A673 (cell line): ENCODE measurements at regions not wholly inside any gene's neighbourhood (a gene's known extent, or its start where the extent isn't known, plus 50 kb on each side); places are given as distances from the start of the nearest gene placed in this dataset.

ENCODE experiments used
- BruUV-seq: library from RNA; stranded (reverse); fragments of 400-500 nt; replicated peaks from 2 replicates; lab custom pipeline; 2021; lab: Mats Ljungman, UMichigan
- CTCF ChIA-PET: fragments of 300-600 bp; sonication (Branson Sonifier 250); formaldehyde crosslinking; loops from one replicate; lab custom pipeline; 2022; ENCODE audit warnings: antibody characterized with exemption; lab: Charles Lee
- POLR2A ChIA-PET: fragments of 300-600 bp; sonication (Branson Sonifier 250); formaldehyde crosslinking; loops from one replicate; lab custom pipeline; 2022; ENCODE audit warnings: antibody characterized with exemption; ENCODE audit not compliant: low non-redundant PET; lab: Charles Lee
- DNase-seq: peaks from one replicate; pipeline ENCODE4 v3.0.0-alpha.2; 2015; ENCODE audit warnings: low spot score
- H3K27ac ChIP-seq: fragments of 200-600 bp; sonication (generic); 2 replicates; pipeline ENCODE4 v1.5.1; 2016; ENCODE audit warnings: mixed run types, low read depth, mild to moderate bottlenecking, mixed read lengths, antibody characterized with exemption, low read length; ENCODE audit not compliant: poor library complexity, severe bottlenecking
- H3K27me3 ChIP-seq: fragments of 200-600 bp; sonication (generic); replicated peaks from 2 replicates; pipeline ENCODE4 v1.6.1; 2017; ENCODE audit warnings: mixed run types, low read depth, mild to moderate bottlenecking, mixed read lengths, antibody characterized with exemption, low read length; ENCODE audit not compliant: insufficient read depth, poor library complexity
- H3K36me3 ChIP-seq: fragments of 200-600 bp; sonication (generic); 2 replicates; pipeline ENCODE4 v1.6.1; 2016; ENCODE audit warnings: mixed run types, mild to moderate bottlenecking, mixed read lengths, antibody characterized with exemption, low read length; ENCODE audit not compliant: insufficient read depth, poor library complexity, severe bottlenecking
- H3K4me1 ChIP-seq: fragments of 200-600 bp; sonication (generic); 2 replicates; pipeline ENCODE4 v1.6.1; 2017; ENCODE audit warnings: mixed run types, mild to moderate bottlenecking, mixed read lengths, antibody characterized with exemption, low read length; ENCODE audit not compliant: insufficient read depth, poor library complexity, severe bottlenecking
- H3K4me3 ChIP-seq: fragments of 200-600 bp; sonication (generic); 2 replicates; pipeline ENCODE4 v1.5.1; 2016; ENCODE audit warnings: low read depth, mixed run types, mild to moderate bottlenecking, mixed read lengths, low read length; ENCODE audit not compliant: poor library complexity, severe bottlenecking
- H3K9me3 ChIP-seq: fragments of 200-600 bp; sonication (generic); 2 replicates; pipeline ENCODE4 v1.6.1; 2016; ENCODE audit warnings: mixed run types, low read depth, mild to moderate bottlenecking, mixed read lengths, antibody characterized with exemption, low read length; ENCODE audit not compliant: poor library complexity, severe bottlenecking
- EZH2 ChIP-seq: fragments of 200-600 bp; sonication (generic); IDR thresholded peaks from 2 replicates; pipeline ENCODE4 v1.6.1; 2017; ENCODE audit warnings: borderline replicate concordance, low read depth, mild to moderate bottlenecking, mixed read lengths, antibody characterized with exemption, low read length; ENCODE audit not compliant: poor library complexity, severe bottlenecking
- intact Hi-C: fragments of 100-400 bp; cut with micrococcal nuclease; formaldehyde crosslinking; loops from one replicate; pipeline ENCODE4 v1.10.0; 2022; ENCODE audit not compliant: unreplicated experiment
- TF ChIP-seq, protein P1 (sequence below): fragments of 300-800, 200-600 bp; sonication (generic); conservative IDR thresholded peaks from 2 replicates; pipeline ENCODE4 v1.5.1; 2017; ENCODE audit warnings: low read depth, mild to moderate bottlenecking, antibody characterized with exemption, low read length, moderate library complexity, mixed read lengths

DNA sequence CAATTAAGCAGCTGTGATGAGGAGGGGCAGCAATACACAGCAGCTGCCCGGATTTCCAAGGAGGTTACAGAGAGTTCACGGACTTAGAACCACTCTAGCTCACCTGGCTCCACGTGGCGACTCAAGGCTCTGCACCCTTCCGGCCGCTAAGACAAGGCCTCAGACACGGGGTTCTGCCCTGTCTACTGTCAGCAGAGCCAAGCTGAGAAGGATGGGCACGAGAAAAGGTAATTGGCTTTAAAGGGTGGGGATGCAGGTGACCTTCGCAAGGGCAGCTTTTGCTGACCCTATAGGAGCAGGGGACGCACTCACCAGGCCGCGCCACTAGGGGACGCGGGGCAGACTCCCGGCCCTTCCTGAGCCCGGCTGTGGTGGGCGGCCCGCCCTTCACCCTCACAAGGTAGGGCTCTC lies 152.4 kb downstream of the KIF20B start:
- ChIA-PET POLR2A (no interaction called here), CTCF (no interaction called here)
- no peak for DNase-seq
- TF ChIP-seq, protein P1, sequence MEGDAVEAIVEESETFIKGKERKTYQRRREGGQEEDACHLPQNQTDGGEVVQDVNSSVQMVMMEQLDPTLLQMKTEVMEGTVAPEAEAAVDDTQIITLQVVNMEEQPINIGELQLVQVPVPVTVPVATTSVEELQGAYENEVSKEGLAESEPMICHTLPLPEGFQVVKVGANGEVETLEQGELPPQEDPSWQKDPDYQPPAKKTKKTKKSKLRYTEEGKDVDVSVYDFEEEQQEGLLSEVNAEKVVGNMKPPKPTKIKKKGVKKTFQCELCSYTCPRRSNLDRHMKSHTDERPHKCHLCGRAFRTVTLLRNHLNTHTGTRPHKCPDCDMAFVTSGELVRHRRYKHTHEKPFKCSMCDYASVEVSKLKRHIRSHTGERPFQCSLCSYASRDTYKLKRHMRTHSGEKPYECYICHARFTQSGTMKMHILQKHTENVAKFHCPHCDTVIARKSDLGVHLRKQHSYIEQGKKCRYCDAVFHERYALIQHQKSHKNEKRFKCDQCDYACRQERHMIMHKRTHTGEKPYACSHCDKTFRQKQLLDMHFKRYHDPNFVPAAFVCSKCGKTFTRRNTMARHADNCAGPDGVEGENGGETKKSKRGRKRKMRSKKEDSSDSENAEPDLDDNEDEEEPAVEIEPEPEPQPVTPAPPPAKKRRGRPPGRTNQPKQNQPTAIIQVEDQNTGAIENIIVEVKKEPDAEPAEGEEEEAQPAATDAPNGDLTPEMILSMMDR: no peak
- no peak for TF ChIP-seq EZH2
- intact Hi-C loops: no loop called here
- Histone ChIP-seq H3K4me1 (no peaks in the 10 kb centered on the region), H3K27me3 (peaks cover 10% of the 10 kb centered on the region), H3K4me3 (no peak overlapping the region), H3K27ac (no peak overlapping the region), H3K36me3 (no peaks in the 10 kb centered on the region), H3K9me3 (no peaks in the 10 kb centered on the region)
- BruUV-seq: no TSS peak

DNA sequence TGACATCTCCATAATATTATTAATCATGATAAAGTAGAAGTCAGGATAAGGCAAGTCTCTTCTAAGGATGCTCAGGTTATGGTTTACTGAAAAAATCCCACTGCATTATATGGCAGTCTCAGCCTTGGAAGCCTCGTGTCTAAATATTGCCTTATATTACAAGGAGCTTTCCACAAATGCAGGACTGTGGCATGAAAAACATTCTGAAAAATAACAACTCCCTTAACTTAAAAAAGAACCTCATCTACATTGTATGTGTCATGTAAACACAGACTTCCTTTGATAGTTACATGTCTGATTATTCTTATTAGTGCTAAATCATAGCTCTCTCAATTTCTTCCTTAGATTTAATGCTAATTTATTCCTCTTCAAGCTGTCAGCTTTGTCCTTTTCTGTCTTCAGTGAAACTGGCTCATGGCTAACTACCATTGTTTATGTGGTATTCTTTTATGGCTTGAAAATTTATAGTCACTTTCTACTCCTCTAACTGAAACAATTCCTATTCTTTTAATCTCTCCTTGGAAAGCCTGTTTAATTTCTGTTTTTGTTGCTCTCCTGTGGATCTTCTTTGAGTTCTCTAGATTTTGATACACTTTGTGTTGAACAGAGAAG lies 156.1 kb downstream of the KIF20B start:
- no peak for TF ChIP-seq EZH2
- TF ChIP-seq, protein P1: no peak
- ChIA-PET CTCF (no interaction called here), POLR2A (no interaction called here)
- Histone ChIP-seq H3K27ac (no peak overlapping the region), H3K27me3 (no peaks in the 10 kb centered on the region), H3K36me3 (no peaks in the 10 kb centered on the region), H3K4me3 (no peak overlapping the region), H3K4me1 (no peaks in the 10 kb centered on the region), H3K9me3 (no peaks in the 10 kb centered on the region)
- BruUV-seq: no TSS peak
- no peak for DNase-seq
- intact Hi-C loops: no loop called here

DNA sequence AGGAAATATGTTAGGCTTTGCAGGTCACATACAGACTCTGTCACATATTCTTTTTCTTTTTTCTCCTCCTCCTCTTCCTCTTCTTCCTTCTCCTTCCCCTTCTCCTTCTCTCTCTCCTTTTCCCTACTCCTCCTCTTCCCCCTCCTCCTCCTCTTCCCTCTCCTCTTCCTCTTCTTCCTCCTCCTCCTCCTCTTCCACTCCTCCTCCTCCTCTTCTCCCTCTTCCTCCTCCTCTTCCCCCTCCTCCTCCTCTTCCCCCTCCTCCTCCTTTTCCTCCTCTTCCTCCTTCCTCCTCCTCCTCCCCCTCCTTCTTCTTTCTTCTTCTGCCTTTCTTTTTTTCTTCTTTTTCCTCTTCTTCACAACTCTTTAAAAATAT lies 159.8 kb downstream of the KIF20B start:
- Histone ChIP-seq H3K27ac (no peak overlapping the region), H3K4me3 (no peak overlapping the region), H3K9me3 (no peaks in the 10 kb centered on the region), H3K27me3 (no peaks in the 10 kb centered on the region), H3K4me1 (no peaks in the 10 kb centered on the region), H3K36me3 (no peaks in the 10 kb centered on the region)
- intact Hi-C loops: no loop called here
- ChIA-PET POLR2A (no interaction called here), CTCF (no interaction called here)
- no peak for DNase-seq
- TF ChIP-seq, protein P1: no peak
- TF ChIP-seq EZH2: no peak
- BruUV-seq: no TSS peak
